Naive thymus-derived CD8-positive, alpha-beta T cell (primary cell): ENCODE measurements at regions not wholly inside any gene's neighbourhood (a gene's known extent, or its start where the extent isn't known, plus 50 kb on each side); places are given as distances from the start of the nearest gene placed in this dataset.

Experiments
- ATAC-seq, 2 donors: fragments of 150-1000 bp; cut with Tn5 transposase in 1 of 2; sonication (Bioruptor Pico), chemical (Tn5 transposase) in 1 of 2; 1 replicate in 1 of 2; 2 replicates in 1 of 2; pipeline ENCODE4 v1.10.0; 2021; ENCODE audit warnings: mild to moderate bottlenecking in 2 of 2, moderate library complexity in 2 of 2
- POLR2A ChIA-PET: fragments of 350-600 bp; sonication (Branson Sonifier 250); formaldehyde crosslinking; loops from one replicate; lab custom pipeline; 2021; ENCODE audit warnings: antibody characterized with exemption; lab: Charles Lee
- DNase-seq, 10 donors: peaks; one replicate each; pipeline versions ENCODE4 v3.0.0 to v3.0.0-alpha.2; 2020 to 2022
- H3K27ac Mint-ChIP-seq, 10 donors: one replicate each; pipeline ENCODE4 v1.8.0; 2020 to 2022; ENCODE audit warnings: mild to moderate bottlenecking in 10 of 10, mixed read lengths in 10 of 10, moderate library complexity in 4 of 10, inconsistent platforms in 1 of 10
- H3K27me3 Mint-ChIP-seq, 5 donors: one replicate each; pipeline ENCODE4 v1.8.0; 2021 to 2022; ENCODE audit warnings: mixed read lengths in 5 of 5
- H3K36me3 Mint-ChIP-seq, 3 donors: one replicate each; pipeline ENCODE4 v1.8.0; 2020 to 2022; ENCODE audit warnings: mixed read lengths in 3 of 3, mild to moderate bottlenecking in 2 of 3, inconsistent platforms in 1 of 3
- H3K4me1 Mint-ChIP-seq, 4 donors: one replicate each; pipeline ENCODE4 v1.8.0; 2021 to 2022; ENCODE audit warnings: mixed read lengths in 4 of 4
- H3K4me3 Mint-ChIP-seq, 10 donors: one replicate each; pipeline ENCODE4 v1.8.0; 2020 to 2022; ENCODE audit warnings: mild to moderate bottlenecking in 10 of 10, mixed read lengths in 10 of 10, moderate library complexity in 6 of 10, inconsistent platforms in 1 of 10
- H3K9me3 Mint-ChIP-seq, 9 donors: one replicate each; pipeline ENCODE4 v1.8.0; 2020 to 2022; ENCODE audit warnings: mixed read lengths in 9 of 9, mild to moderate bottlenecking in 3 of 9, inconsistent platforms in 1 of 9, moderate library complexity in 1 of 9

GRCh38 chr12:92342574-92342973 is 196.9 kb upstream of the BTG1 start:
- ATAC-seq (no peak), DNase-seq (no peak)
- Mint-ChIP-seq H3K4me3 (no peak overlapping the region), H3K36me3 (peaks cover 0 to 4% (median 1%) of the 10 kb centered on the region in 3 donors), H3K27ac (peak overlapping the region in 2 of 10 donors; percentile 6 to 85), H3K4me1 (peaks cover 12 to 25% (median 22%) of the 10 kb centered on the region in 4 donors), H3K27me3 (no peaks in the 10 kb centered on the region), H3K9me3 (peaks cover 0 to 13% (median 0%) of the 10 kb centered on the region in 9 donors)
- POLR2A ChIA-PET, result interaction anchor here (0.6 to 1.5 kb wide), 4 partner anchors 15 to 767 kb away, joined by 3 to 5 read pairs (median 4); no protein-coding TSS in a partner anchor

GRCh38 chr12:92341065-92341668 is 195.5 kb upstream of the BTG1 start:
- H3K4me3 Mint-ChIP-seq, result peak overlapping the region in 7 of 10 donors; percentile 11 to 76 (median 29)
- ATAC-seq (peak; percentile 57 to 91), DNase-seq (no peak)
- H3K36me3 Mint-ChIP-seq, result peaks cover 0 to 4% (median 1%) of the 10 kb centered on the region in 3 donors
- peaks cover 15 to 28% (median 24%) of the 10 kb centered on the region in 4 donors for H3K4me1 Mint-ChIP-seq
- POLR2A ChIA-PET, result interaction anchor here (0.7 to 1.5 kb wide), 4 partner anchors 15 to 114 kb away, joined by 3 to 4 read pairs (median 3); no protein-coding TSS in a partner anchor
- H3K9me3 Mint-ChIP-seq, result peaks cover 0 to 10% (median 0%) of the 10 kb centered on the region in 9 donors
- H3K27ac Mint-ChIP-seq, result peak overlapping the region in 9 of 10 donors; percentile 4 to 90 (median 36)
- H3K27me3 Mint-ChIP-seq, result no peaks in the 10 kb centered on the region

- POLR2A ChIA-PET, result interaction anchor here (0.9 to 1.1 kb wide), 3 partner anchors 15 to 63 kb away, joined by 3 to 4 read pairs (median 3); no protein-coding TSS in a partner anchor
- peak overlapping the region in 4 of 10 donors; percentile 11 to 76 (median 48) for H3K4me3 Mint-ChIP-seq
Observed at GRCh38 chr12:92340441-92341064, 194.9 kb upstream of the BTG1 start.

GRCh38 chr12:92340003-92340402 is 194.4 kb upstream of the BTG1 start:
- DNase-seq (no peak), ATAC-seq (no peak)
- Mint-ChIP-seq H3K27ac (peak overlapping the region in 3 of 10 donors; percentile 4 to 84 (median 71)), H3K27me3 (no peaks in the 10 kb centered on the region), H3K4me1 (peaks cover 15 to 30% (median 24%) of the 10 kb centered on the region in 4 donors), H3K36me3 (no peaks in the 10 kb centered on the region), H3K9me3 (peaks cover 0 to under 1% (median 0%) of the 10 kb centered on the region in 9 donors), H3K4me3 (no peak overlapping the region)
- POLR2A ChIA-PET, result interaction anchor here (0.9 to 1.3 kb wide), 3 partner anchors 14 to 194 kb away, joined by 3 to 4 read pairs (median 3); partner anchors contain the start of gene BTG1

More at GRCh38 chr12:92340441-92341064, 194.9 kb upstream of the BTG1 start:
- no peaks in the 10 kb centered on the region for H3K27me3 Mint-ChIP-seq
- H3K4me1 Mint-ChIP-seq, result peaks cover 15 to 28% (median 24%) of the 10 kb centered on the region in 4 donors
- peak; percentile 54 to 69 for ATAC-seq
- H3K27ac Mint-ChIP-seq, result peak overlapping the region in 6 of 10 donors; percentile 4 to 90 (median 68)
- no peaks in the 10 kb centered on the region for H3K36me3 Mint-ChIP-seq
- peaks cover 0 to 5% (median 0%) of the 10 kb centered on the region in 9 donors for H3K9me3 Mint-ChIP-seq
- DNase-seq, result no peak

GRCh38 chr12:92339198-92339821 is 193.7 kb upstream of the BTG1 start:
- no peak for ATAC-seq
- Mint-ChIP-seq H3K27me3 (no peaks in the 10 kb centered on the region), H3K4me3 (no peak overlapping the region), H3K36me3 (no peaks in the 10 kb centered on the region), H3K4me1 (peaks cover 19 to 34% (median 26%) of the 10 kb centered on the region in 4 donors), H3K27ac (peak overlapping the region in 1 of 10 donors; percentile 71), H3K9me3 (no peaks in the 10 kb centered on the region)
- POLR2A ChIA-PET, result interaction anchor here (0.9 to 1.3 kb wide), 2 partner anchors 14 to 194 kb away, joined by 3 to 4 read pairs; partner anchors contain the start of gene BTG1
- no peak for DNase-seq

- Mint-ChIP-seq H3K27ac (no peak overlapping the region), H3K9me3 (no peaks in the 10 kb centered on the region), H3K4me3 (no peak overlapping the region), H3K27me3 (no peaks in the 10 kb centered on the region), H3K36me3 (no peaks in the 10 kb centered on the region), H3K4me1 (peaks cover 22 to 40% (median 31%) of the 10 kb centered on the region in 4 donors)
- DNase-seq (no peak), ATAC-seq (no peak)
- POLR2A ChIA-PET, result interaction anchor here (1.3 kb wide), 1 partner anchor 193 kb away, joined by 3 read pairs; the partner anchor contains the start of gene BTG1
Observed at GRCh38 chr12:92338671-92339070, 193.0 kb upstream of the BTG1 start.

GRCh38 chr12:92338102-92338501 is 192.5 kb upstream of the BTG1 start:
- no peaks in the 10 kb centered on the region for H3K9me3 Mint-ChIP-seq

GRCh38 chr12:92337128-92337527 is 191.5 kb upstream of the BTG1 start:
- no peaks in the 10 kb centered on the region for H3K9me3 Mint-ChIP-seq
- H3K36me3 Mint-ChIP-seq, result no peaks in the 10 kb centered on the region
- peaks cover 33 to 55% (median 47%) of the 10 kb centered on the region in 4 donors for H3K4me1 Mint-ChIP-seq
- no peak overlapping the region for H3K4me3 Mint-ChIP-seq
- POLR2A ChIA-PET, result interaction anchor here (0.6 kb wide), 1 partner anchor 26 kb away, joined by 3 read pairs; no protein-coding TSS in a partner anchor
- peak overlapping the region in 2 of 10 donors; percentile 12 to 46 for H3K27ac Mint-ChIP-seq
- no peaks in the 10 kb centered on the region for H3K27me3 Mint-ChIP-seq
- ATAC-seq (no peak), DNase-seq (no peak)

More at GRCh38 chr12:92338102-92338501, 192.5 kb upstream of the BTG1 start:
- POLR2A ChIA-PET, result no interaction called here
- Mint-ChIP-seq H3K27ac (no peak overlapping the region), H3K27me3 (no peaks in the 10 kb centered on the region), H3K4me1 (peaks cover 26 to 46% (median 37%) of the 10 kb centered on the region in 4 donors), H3K36me3 (no peaks in the 10 kb centered on the region), H3K4me3 (no peak overlapping the region)
- no peak for ATAC-seq
- DNase-seq, result no peak

GRCh38 chr12:92336641-92337040 is 191.0 kb upstream of the BTG1 start:
- POLR2A ChIA-PET, result no interaction called here
- Mint-ChIP-seq H3K4me1 (peaks cover 37 to 58% (median 49%) of the 10 kb centered on the region in 4 donors), H3K27me3 (no peaks in the 10 kb centered on the region), H3K9me3 (no peaks in the 10 kb centered on the region), H3K36me3 (no peaks in the 10 kb centered on the region), H3K27ac (no peak overlapping the region), H3K4me3 (no peak overlapping the region)
- ATAC-seq (no peak), DNase-seq (no peak)

- ATAC-seq (no peak), DNase-seq (no peak)
- no peak overlapping the region for H3K4me3 Mint-ChIP-seq
- H3K4me1 Mint-ChIP-seq, result peaks cover 32 to 50% (median 41%) of the 10 kb centered on the region in 4 donors
- POLR2A ChIA-PET, result no interaction called here
- H3K27me3 Mint-ChIP-seq, result no peaks in the 10 kb centered on the region
- no peak overlapping the region for H3K27ac Mint-ChIP-seq
- no peaks in the 10 kb centered on the region for H3K9me3 Mint-ChIP-seq
- no peaks in the 10 kb centered on the region for H3K36me3 Mint-ChIP-seq
Observed at GRCh38 chr12:92335831-92336230, 190.2 kb upstream of the BTG1 start.

- Mint-ChIP-seq H3K27ac (peak overlapping the region in 2 of 10 donors; percentile 16 to 40), H3K27me3 (no peaks in the 10 kb centered on the region), H3K4me1 (peaks cover 29 to 44% (median 30%) of the 10 kb centered on the region in 4 donors), H3K9me3 (no peaks in the 10 kb centered on the region), H3K4me3 (no peak overlapping the region), H3K36me3 (no peaks in the 10 kb centered on the region)
- POLR2A ChIA-PET, result interaction anchor here (1.2 kb wide), 1 partner anchor 36 kb away, joined by 3 read pairs; no protein-coding TSS in a partner anchor
- DNase-seq (no peak), ATAC-seq (no peak)
Observed at GRCh38 chr12:92334552-92334951, 188.9 kb upstream of the BTG1 start.

- DNase-seq, result no peak
- Mint-ChIP-seq H3K4me3 (peak overlapping the region in 7 of 10 donors; percentile 14 to 51 (median 37)), H3K27ac (peak overlapping the region in 5 of 10 donors; percentile 2 to 77 (median 53)), H3K9me3 (peaks cover 0 to 4% (median 0%) of the 10 kb centered on the region in 9 donors), H3K36me3 (no peaks in the 10 kb centered on the region), H3K27me3 (no peaks in the 10 kb centered on the region), H3K4me1 (peaks cover 30 to 49% (median 31%) of the 10 kb centered on the region in 4 donors)
- ATAC-seq, result no peak
- POLR2A ChIA-PET, result no interaction called here
Observed at GRCh38 chr12:92332552-92332951, 186.9 kb upstream of the BTG1 start.
